ENCODE measurements at regions not wholly inside any gene's neighbourhood (a gene's known extent, or its start where the extent isn't known, plus 50 kb on each side); places are given as distances from the start of the nearest gene placed in this dataset.

DNA sequence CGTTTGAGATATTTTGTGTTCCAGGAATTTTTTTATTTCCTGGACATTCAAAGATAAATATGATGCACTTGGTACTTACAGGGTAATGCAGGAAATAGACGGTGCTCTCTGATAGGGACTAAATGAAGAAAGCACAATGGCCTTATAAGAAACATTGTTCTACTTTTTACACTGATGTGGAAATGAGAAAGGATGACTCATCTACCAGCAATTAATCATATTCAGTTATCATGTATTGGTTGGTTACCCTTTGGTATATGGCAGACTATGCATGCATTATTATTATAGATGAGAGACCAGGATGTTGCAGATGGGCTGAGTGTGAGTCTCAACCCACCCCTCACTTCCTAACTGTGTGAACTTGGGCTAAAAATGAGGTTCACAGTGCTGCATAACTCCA is 222.2 kb downstream of the FLRT2 start:
- no peak for DNase-seq (ENCODE audit: low read depth)

DNA sequence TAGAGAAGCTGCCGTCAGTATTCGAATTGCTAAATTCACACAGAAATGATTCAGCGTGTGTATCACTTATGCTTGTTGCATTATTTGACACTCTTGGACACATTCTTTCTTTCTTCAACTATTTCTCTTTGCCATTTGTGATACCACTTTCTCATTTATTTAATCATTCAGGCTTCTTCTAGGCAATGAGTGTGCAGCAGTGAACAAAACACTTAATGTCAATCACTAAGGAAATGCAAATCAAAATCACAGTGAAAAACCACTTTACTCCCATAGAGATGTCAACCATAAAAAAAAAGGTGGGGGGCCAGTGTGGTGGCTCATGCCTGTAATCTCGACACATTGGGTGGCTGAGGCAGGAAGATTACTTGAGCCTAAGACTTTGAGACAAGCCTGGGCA is 214.6 kb downstream of the FLRT2 start:
- no peak for DNase-seq (ENCODE audit: low read depth)

DNA sequence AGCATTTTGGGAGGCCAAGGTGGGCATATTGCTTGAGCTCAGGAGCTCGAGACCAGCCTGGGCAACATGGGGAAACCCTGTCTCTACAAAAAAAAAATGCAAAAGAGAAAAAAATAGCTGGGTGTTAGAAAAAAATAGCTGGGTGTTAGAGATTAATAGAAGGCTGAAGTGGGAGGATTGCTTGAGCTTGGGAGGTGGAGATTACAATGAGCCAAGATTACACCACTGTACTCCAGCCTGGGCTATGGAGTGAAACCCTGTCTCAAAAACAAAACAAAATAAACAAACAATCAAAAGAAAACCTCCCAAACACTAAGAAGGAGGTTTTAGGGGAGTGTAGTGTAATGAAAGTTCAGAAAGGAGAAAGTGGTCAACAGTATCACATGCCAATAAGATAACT is 202.1 kb downstream of the FLRT2 start:
- no peak for DNase-seq (ENCODE audit: low read depth)

- DNase-seq (ENCODE audit: low read depth): no peak
Measured at GRCh38 chr14:85731186-85731585, 201.2 kb downstream of the FLRT2 start.

DNA sequence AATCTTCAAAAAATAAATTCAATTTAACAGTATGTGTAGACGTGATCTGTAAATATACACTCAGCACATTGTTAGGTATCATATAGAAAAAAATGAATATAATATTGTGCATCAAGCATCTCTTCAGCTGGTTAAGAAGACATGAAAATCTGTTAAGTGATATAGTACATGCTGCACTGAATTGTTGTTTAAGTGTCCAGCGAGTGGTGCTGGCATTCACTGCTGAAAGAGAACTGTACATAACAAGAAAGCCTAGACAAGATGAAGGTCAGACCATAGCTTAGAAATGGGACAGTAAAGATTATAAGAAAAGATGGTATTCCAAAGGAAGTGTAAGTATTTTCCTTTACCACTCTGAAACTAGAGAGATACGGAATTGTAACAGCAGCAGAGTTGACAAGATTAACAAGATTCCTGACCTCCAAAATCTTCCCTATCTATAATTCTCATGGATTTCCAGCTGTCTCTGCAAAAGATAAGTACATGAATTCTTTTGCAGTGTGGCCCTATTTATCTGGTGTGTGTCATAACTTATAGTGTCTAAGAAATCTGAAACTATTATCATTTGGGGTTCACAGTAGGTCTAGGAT is 198.6 kb downstream of the FLRT2 start:
- no peak for DNase-seq (ENCODE audit: low read depth)

- DNase-seq (ENCODE audit: low read depth): no peak
Measured at GRCh38 chr14:85714069-85714468, 184.1 kb downstream of the FLRT2 start.

- DNase-seq (ENCODE audit: low read depth): no peak
Measured at GRCh38 chr14:85711620-85712019, 181.7 kb downstream of the FLRT2 start.

Data from stimulated activated CD8-positive, alpha-beta memory T cell treated with anti-CD3 and anti-CD28 coated beads, Interleukin-12 subunit alpha, Interleukin-12 subunit beta, amount 100 ng/mL, for 4 hours (primary cell).